GM23338 (cell line): ENCODE measurements at regions not wholly inside any gene's neighbourhood (a gene's known extent, or its start where the extent isn't known, plus 50 kb on each side); places are given as distances from the start of the nearest gene placed in this dataset.

Experiments
- ATAC-seq: fragments of 200-7000 bp; cut with Tn5 transposase; 3 replicates; pipeline ENCODE4 v1.9.1; 2020
- DNase-seq: peaks from one replicate; pipeline ENCODE4 v3.0.0-alpha.2; 2015; ENCODE audit warnings: low spot score
- H2AFZ ChIP-seq: fragments of 200-600 bp; sonication (generic); 2 replicates; pipeline ENCODE4 v1.8.0; 2016; ENCODE audit warnings: antibody characterized with exemption, mild to moderate bottlenecking, moderate library complexity
- H3F3A ChIP-seq: fragments of 200-600 bp; sonication (generic); replicated peaks from 2 replicates; pipeline ENCODE4 v1.8.0; 2017; ENCODE audit warnings: antibody characterized with exemption, mixed run types, low read depth
- H3K27ac ChIP-seq: fragments of 200-600 bp; sonication (generic); 2 replicates; pipeline ENCODE4 v1.6.1; 2016; ENCODE audit warnings: low read depth
- H3K27me3 ChIP-seq: fragments of 200-600 bp; sonication (generic); 2 replicates; pipeline ENCODE4 v1.8.0; 2016; ENCODE audit warnings: mild to moderate bottlenecking, mixed run types, moderate library complexity; ENCODE audit not compliant: insufficient read depth
- H3K36me3 ChIP-seq: fragments of 200-600 bp; sonication (generic); 2 replicates; pipeline ENCODE4 v1.8.0; 2016; ENCODE audit warnings: mild to moderate bottlenecking; ENCODE audit not compliant: insufficient read depth
- H3K4me1 ChIP-seq: fragments of 200-600 bp; sonication (generic); 2 replicates; pipeline ENCODE4 v1.8.0; 2016; ENCODE audit warnings: mild to moderate bottlenecking, moderate library complexity; ENCODE audit not compliant: insufficient read depth
- H3K4me2 ChIP-seq: fragments of 200-600 bp; sonication (generic); 2 replicates; pipeline ENCODE4 v1.7.1; 2017; ENCODE audit warnings: mixed run types
- H3K4me3 ChIP-seq: fragments of 200-600 bp; sonication (generic); 2 replicates; pipeline ENCODE4 v1.6.1; 2016; ENCODE audit warnings: mixed run types
- H3K79me2 ChIP-seq: fragments of 200-600 bp; sonication (generic); replicated peaks from 2 replicates; pipeline ENCODE4 v1.8.0; 2017; ENCODE audit warnings: mild to moderate bottlenecking; ENCODE audit not compliant: insufficient read depth
- H3K9me2 ChIP-seq: fragments of 200-600 bp; sonication (generic); 2 replicates; pipeline ENCODE4 v1.8.0; 2017; ENCODE audit not compliant: insufficient read depth
- H4K20me1 ChIP-seq: fragments of 200-600 bp; sonication (generic); replicated peaks from 2 replicates; pipeline ENCODE4 v1.8.0; 2017; ENCODE audit warnings: mild to moderate bottlenecking; ENCODE audit not compliant: insufficient read depth
- H3K27ac Mint-ChIP-seq: 2 replicates; pipeline ENCODE4 v1.8.0; 2020; ENCODE audit warnings: inconsistent platforms, mild to moderate bottlenecking, moderate library complexity, mixed read lengths
- H3K27me3 Mint-ChIP-seq: 3 replicates; pipeline ENCODE4 v1.8.0; 2022; ENCODE audit warnings: low read depth, mild to moderate bottlenecking, moderate library complexity, mixed read lengths, inconsistent platforms; ENCODE audit not compliant: insufficient read depth, poor library complexity
- H3K36me3 Mint-ChIP-seq: 3 replicates; pipeline ENCODE4 v1.8.0; 2021; ENCODE audit warnings: low read depth, mild to moderate bottlenecking, inconsistent platforms, moderate library complexity, mixed read lengths
- H3K4me1 Mint-ChIP-seq: 3 replicates; pipeline ENCODE4 v1.8.0; 2020; ENCODE audit warnings: mild to moderate bottlenecking, inconsistent platforms, mixed read lengths
- H3K4me3 Mint-ChIP-seq: 3 replicates; pipeline ENCODE4 v1.8.0; 2021; ENCODE audit warnings: moderate library complexity, mild to moderate bottlenecking, inconsistent platforms, mixed read lengths
- H3K9me3 Mint-ChIP-seq: 3 replicates; pipeline ENCODE4 v1.8.0; 2020; ENCODE audit warnings: moderate library complexity, mild to moderate bottlenecking, inconsistent platforms, mixed read lengths
- CREB1 ChIP-seq: fragments of 250-450 bp; sonication (Bioruptor Pico); IDR thresholded peaks from 2 replicates; pipeline ENCODE4 v1.5.0; 2020; ENCODE audit warnings: low read depth, mild to moderate bottlenecking, moderate library complexity
- EZH2 ChIP-seq: fragments of 200-600 bp; sonication (generic); IDR thresholded peaks from one replicate; pipeline ENCODE4 v1.8.0; 2017; ENCODE audit warnings: antibody characterized with exemption, mild to moderate bottlenecking, low read depth; ENCODE audit not compliant: unreplicated experiment
- EZH2phosphoT487 ChIP-seq: fragments of 200-600 bp; sonication (generic); IDR thresholded peaks from one replicate; pipeline ENCODE4 v1.8.1; 2018; ENCODE audit warnings: antibody characterized with exemption; ENCODE audit not compliant: unreplicated experiment
- JUNB ChIP-seq: IDR thresholded peaks from one replicate; pipeline ENCODE4 v1.6.1; 2016; ENCODE audit warnings: antibody characterized with exemption; ENCODE audit not compliant: unreplicated experiment
- NANOG ChIP-seq: IDR thresholded peaks from 2 replicates; pipeline ENCODE4 v1.6.1; 2016; ENCODE audit warnings: antibody characterized with exemption, borderline replicate concordance
- POLR2AphosphoS5 ChIP-seq: IDR thresholded peaks from 2 replicates; pipeline ENCODE4 v1.6.1; 2016; ENCODE audit warnings: antibody characterized with exemption, low read depth
- STAT1 ChIP-seq: IDR thresholded peaks from one replicate; pipeline ENCODE4 v1.6.1; 2016; ENCODE audit warnings: antibody characterized with exemption; ENCODE audit not compliant: unreplicated experiment
- ZNF114 ChIP-seq: fragments of 250-450 bp; sonication (Bioruptor Pico); IDR thresholded peaks from 2 replicates; pipeline ENCODE4 v1.5.0; 2020; ENCODE audit warnings: mild to moderate bottlenecking, moderate library complexity
- ZNF331 ChIP-seq: fragments of 250-450 bp; sonication (Bioruptor Pico); IDR thresholded peaks from 2 replicates; pipeline ENCODE4 v1.5.0; 2020; ENCODE audit warnings: low read depth, mild to moderate bottlenecking, moderate library complexity
- TF ChIP-seq, protein P1 (sequence below): IDR thresholded peaks from 2 replicates; pipeline ENCODE4 v1.6.1; 2016; ENCODE audit warnings: antibody characterized with exemption
- TF ChIP-seq, protein P2 (sequence below), 2 experiments: fragments of 200-600 bp in 1 of 2; sonication (generic) in 1 of 2; conservative IDR thresholded peaks; 2 replicates each; pipeline versions ENCODE4 v1.5.1 to v1.6.1; 2016 to 2017; ENCODE audit warnings: antibody characterized with exemption in 2 of 2, low read depth in 2 of 2, mild to moderate bottlenecking in 2 of 2, moderate library complexity in 1 of 2
- TF ChIP-seq, protein P3 (sequence below): IDR thresholded peaks from one replicate; pipeline ENCODE4 v1.6.1; 2018; ENCODE audit warnings: antibody characterized with exemption; ENCODE audit not compliant: unreplicated experiment
- TF ChIP-seq, protein P4 (sequence below): fragments of 250-450 bp; sonication (Bioruptor Pico); IDR thresholded peaks from 2 replicates; pipeline ENCODE4 v1.5.0; 2020; ENCODE audit warnings: mild to moderate bottlenecking, moderate library complexity

DNA sequence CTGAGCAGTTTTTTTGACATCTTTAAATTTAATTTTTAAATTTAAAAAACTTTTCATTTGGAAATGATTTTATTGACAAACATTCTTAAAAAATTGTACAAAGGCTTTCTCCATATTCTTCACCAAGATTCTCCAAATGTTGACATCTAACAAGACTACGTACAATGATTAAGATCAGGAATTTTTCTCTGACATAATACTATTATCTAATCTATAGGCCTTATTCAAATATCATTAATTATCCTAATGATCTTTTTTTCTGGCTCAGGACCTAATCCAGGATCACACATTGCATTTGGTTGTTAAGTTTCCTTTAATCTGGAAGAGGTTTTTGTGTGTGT, 106.1 kb upstream of the OSMR start:
- Histone ChIP-seq H3K79me2 (no peaks in the 10 kb centered on the region), H3K9me2 (peaks cover 10% of the 10 kb centered on the region), H3K4me3 (no peak overlapping the region), H3K27me3 (no peaks in the 10 kb centered on the region), H3F3A (no peaks in the 10 kb centered on the region), H3K4me1 (no peaks in the 10 kb centered on the region), H4K20me1 (no peaks in the 10 kb centered on the region), H2AFZ (no peak overlapping the region), H3K27ac (no peak overlapping the region), H3K36me3 (peaks cover 4% of the 10 kb centered on the region), H3K4me2 (no peak overlapping the region)
- Mint-ChIP-seq H3K27me3 (no peaks in the 10 kb centered on the region), H3K4me3 (no peak overlapping the region), H3K4me1 (no peaks in the 10 kb centered on the region), H3K9me3 (peaks cover 15% of the 10 kb centered on the region), H3K36me3 (peaks cover 4% of the 10 kb centered on the region; the same call in 1 of the 3 replicates), H3K27ac (no peak overlapping the region)
- ATAC-seq (no peak), DNase-seq (no peak)
- TF ChIP-seq CREB1 (CRISPR knock-in tag) (no peak), JUNB (no peak), STAT1 (no peak), EZH2phosphoT487 (no peak), NANOG (no peak), ZNF331 (CRISPR knock-in tag) (no peak), EZH2 (no peak), POLR2AphosphoS5 (no peak), ZNF114 (CRISPR knock-in tag) (no peak)
- TF ChIP-seq, protein P1, sequence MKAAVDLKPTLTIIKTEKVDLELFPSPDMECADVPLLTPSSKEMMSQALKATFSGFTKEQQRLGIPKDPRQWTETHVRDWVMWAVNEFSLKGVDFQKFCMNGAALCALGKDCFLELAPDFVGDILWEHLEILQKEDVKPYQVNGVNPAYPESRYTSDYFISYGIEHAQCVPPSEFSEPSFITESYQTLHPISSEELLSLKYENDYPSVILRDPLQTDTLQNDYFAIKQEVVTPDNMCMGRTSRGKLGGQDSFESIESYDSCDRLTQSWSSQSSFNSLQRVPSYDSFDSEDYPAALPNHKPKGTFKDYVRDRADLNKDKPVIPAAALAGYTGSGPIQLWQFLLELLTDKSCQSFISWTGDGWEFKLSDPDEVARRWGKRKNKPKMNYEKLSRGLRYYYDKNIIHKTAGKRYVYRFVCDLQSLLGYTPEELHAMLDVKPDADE = no peak
- TF ChIP-seq, protein P2, sequence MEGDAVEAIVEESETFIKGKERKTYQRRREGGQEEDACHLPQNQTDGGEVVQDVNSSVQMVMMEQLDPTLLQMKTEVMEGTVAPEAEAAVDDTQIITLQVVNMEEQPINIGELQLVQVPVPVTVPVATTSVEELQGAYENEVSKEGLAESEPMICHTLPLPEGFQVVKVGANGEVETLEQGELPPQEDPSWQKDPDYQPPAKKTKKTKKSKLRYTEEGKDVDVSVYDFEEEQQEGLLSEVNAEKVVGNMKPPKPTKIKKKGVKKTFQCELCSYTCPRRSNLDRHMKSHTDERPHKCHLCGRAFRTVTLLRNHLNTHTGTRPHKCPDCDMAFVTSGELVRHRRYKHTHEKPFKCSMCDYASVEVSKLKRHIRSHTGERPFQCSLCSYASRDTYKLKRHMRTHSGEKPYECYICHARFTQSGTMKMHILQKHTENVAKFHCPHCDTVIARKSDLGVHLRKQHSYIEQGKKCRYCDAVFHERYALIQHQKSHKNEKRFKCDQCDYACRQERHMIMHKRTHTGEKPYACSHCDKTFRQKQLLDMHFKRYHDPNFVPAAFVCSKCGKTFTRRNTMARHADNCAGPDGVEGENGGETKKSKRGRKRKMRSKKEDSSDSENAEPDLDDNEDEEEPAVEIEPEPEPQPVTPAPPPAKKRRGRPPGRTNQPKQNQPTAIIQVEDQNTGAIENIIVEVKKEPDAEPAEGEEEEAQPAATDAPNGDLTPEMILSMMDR (conservative IDR thresholded peaks at IDR 0.05; ENCODE audit: low read depth in 2 of 2) = no peak
- TF ChIP-seq, protein P3, sequence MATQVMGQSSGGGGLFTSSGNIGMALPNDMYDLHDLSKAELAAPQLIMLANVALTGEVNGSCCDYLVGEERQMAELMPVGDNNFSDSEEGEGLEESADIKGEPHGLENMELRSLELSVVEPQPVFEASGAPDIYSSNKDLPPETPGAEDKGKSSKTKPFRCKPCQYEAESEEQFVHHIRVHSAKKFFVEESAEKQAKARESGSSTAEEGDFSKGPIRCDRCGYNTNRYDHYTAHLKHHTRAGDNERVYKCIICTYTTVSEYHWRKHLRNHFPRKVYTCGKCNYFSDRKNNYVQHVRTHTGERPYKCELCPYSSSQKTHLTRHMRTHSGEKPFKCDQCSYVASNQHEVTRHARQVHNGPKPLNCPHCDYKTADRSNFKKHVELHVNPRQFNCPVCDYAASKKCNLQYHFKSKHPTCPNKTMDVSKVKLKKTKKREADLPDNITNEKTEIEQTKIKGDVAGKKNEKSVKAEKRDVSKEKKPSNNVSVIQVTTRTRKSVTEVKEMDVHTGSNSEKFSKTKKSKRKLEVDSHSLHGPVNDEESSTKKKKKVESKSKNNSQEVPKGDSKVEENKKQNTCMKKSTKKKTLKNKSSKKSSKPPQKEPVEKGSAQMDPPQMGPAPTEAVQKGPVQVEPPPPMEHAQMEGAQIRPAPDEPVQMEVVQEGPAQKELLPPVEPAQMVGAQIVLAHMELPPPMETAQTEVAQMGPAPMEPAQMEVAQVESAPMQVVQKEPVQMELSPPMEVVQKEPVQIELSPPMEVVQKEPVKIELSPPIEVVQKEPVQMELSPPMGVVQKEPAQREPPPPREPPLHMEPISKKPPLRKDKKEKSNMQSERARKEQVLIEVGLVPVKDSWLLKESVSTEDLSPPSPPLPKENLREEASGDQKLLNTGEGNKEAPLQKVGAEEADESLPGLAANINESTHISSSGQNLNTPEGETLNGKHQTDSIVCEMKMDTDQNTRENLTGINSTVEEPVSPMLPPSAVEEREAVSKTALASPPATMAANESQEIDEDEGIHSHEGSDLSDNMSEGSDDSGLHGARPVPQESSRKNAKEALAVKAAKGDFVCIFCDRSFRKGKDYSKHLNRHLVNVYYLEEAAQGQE = no peak
- TF ChIP-seq, protein P4, sequence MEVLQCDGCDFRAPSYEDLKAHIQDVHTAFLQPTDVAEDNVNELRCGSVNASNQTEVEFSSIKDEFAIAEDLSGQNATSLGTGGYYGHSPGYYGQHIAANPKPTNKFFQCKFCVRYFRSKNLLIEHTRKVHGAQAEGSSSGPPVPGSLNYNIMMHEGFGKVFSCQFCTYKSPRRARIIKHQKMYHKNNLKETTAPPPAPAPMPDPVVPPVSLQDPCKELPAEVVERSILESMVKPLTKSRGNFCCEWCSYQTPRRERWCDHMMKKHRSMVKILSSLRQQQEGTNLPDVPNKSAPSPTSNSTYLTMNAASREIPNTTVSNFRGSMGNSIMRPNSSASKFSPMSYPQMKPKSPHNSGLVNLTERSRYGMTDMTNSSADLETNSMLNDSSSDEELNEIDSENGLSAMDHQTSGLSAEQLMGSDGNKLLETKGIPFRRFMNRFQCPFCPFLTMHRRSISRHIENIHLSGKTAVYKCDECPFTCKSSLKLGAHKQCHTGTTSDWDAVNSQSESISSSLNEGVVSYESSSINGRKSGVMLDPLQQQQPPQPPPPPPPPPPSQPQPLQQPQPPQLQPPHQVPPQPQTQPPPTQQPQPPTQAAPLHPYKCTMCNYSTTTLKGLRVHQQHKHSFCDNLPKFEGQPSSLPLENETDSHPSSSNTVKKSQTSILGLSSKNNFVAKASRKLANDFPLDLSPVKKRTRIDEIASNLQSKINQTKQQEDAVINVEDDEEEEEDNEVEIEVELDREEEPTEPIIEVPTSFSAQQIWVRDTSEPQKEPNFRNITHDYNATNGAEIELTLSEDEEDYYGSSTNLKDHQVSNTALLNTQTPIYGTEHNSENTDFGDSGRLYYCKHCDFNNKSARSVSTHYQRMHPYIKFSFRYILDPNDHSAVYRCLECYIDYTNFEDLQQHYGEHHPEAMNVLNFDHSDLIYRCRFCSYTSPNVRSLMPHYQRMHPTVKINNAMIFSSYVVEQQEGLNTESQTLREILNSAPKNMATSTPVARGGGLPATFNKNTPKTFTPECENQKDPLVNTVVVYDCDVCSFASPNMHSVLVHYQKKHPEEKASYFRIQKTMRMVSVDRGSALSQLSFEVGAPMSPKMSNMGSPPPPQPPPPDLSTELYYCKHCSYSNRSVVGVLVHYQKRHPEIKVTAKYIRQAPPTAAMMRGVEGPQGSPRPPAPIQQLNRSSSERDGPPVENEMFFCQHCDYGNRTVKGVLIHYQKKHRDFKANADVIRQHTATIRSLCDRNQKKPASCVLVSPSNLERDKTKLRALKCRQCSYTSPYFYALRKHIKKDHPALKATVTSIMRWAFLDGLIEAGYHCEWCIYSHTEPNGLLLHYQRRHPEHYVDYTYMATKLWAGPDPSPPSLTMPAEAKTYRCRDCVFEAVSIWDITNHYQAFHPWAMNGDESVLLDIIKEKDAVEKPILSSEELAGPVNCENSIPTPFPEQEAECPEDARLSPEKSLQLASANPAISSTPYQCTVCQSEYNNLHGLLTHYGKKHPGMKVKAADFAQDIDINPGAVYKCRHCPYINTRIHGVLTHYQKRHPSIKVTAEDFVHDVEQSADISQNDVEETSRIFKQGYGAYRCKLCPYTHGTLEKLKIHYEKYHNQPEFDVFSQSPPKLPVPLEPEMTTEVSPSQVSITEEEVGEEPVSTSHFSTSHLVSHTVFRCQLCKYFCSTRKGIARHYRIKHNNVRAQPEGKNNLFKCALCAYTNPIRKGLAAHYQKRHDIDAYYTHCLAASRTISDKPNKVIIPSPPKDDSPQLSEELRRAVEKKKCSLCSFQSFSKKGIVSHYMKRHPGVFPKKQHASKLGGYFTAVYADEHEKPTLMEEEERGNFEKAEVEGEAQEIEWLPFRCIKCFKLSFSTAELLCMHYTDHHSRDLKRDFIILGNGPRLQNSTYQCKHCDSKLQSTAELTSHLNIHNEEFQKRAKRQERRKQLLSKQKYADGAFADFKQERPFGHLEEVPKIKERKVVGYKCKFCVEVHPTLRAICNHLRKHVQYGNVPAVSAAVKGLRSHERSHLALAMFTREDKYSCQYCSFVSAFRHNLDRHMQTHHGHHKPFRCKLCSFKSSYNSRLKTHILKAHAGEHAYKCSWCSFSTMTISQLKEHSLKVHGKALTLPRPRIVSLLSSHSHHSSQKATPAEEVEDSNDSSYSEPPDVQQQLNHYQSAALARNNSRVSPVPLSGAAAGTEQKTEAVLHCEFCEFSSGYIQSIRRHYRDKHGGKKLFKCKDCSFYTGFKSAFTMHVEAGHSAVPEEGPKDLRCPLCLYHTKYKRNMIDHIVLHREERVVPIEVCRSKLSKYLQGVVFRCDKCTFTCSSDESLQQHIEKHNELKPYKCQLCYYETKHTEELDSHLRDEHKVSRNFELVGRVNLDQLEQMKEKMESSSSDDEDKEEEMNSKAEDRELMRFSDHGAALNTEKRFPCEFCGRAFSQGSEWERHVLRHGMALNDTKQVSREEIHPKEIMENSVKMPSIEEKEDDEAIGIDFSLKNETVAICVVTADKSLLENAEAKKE (CRISPR knock-in tag) = no peak
